ENCODE measurements at regions not wholly inside any gene's neighbourhood (a gene's known extent, or its start where the extent isn't known, plus 50 kb on each side); places are given as distances from the start of the nearest gene placed in this dataset.

DNA sequence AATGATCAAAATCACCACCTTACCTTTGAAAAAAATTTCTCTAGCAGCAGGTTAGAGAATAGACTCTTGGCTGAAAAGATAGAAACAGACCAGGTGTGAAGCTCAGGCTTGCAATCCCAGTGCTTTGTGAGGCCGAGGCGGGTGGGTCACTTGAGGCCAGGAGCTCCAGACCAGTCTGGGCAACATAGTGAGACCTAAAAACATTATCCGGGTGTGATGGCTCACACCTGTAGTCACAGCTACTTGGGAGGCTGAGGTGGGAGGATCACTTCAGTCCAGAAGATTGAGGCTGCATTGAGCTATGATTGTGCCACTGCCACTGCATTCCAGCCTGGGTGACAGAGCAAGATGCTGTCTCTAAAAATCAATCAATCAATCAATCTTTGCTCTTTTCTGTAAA lies 105.3 kb upstream of the TBX3 start (continued):
- no peak for TF ChIP-seq CHD4 (IDR thresholded peaks at IDR 0.05; ENCODE audit: insufficient read depth, insufficient replicate concordance, low read depth, low read length, poor library complexity, severe bottlenecking)
- no peak for TF ChIP-seq RB1 (IDR thresholded peaks at IDR 0.05; ENCODE audit: low read depth)
- no peak for TF ChIP-seq NFIC (IDR thresholded peaks at IDR 0.05)
- TF ChIP-seq PCBP1 (IDR thresholded peaks at IDR 0.05; ENCODE audit: low read depth, low read length, poor library complexity, severe bottlenecking), result no peak

DNA sequence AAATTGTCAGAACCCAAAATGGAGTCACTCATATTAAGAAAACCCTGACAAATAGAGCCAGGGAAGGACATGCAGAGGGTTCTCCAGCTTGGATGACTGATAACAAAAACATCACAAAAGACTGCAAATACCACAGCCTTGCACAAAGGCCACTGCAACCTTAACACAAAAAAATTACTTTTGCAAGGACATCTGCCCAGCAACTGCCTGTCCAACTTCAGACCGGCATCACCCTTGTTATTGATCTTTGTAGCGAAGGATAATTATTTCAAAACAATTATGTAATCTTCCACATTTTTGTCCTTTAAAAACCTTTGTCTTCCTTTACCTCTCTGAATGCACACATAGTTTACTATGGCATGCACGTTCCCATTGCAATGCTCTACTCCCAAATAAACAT lies 100.6 kb upstream of the TBX3 start:
- Histone ChIP-seq H3K9ac (ENCODE audit: insufficient read depth in 1 of 2, low read depth in 2 of 2, low read length in 2 of 2) (no peak overlapping the region), H3K4me3 (no peak overlapping the region), H3K4me1 (replicated peaks in 1 of 2; ENCODE audit: control insufficient read depth in 2 of 2, insufficient read depth in 2 of 2, low read length in 2 of 2) (no peaks in the 10 kb centered on the region), H4K20me1 (replicated peaks; ENCODE audit: control insufficient read depth, insufficient read depth, low read length) (no peaks in the 10 kb centered on the region), H3K79me2 (ENCODE audit: control insufficient read depth, insufficient read depth, low read length) (no peaks in the 10 kb centered on the region), H3K4me2 (ENCODE audit: insufficient read depth, low read length) (no peak overlapping the region), H2AFZ (ENCODE audit: low read depth, low read length) (no peak overlapping the region), H3K9me1 (ENCODE audit: control insufficient read depth, insufficient read depth, low read length) (no peaks in the 10 kb centered on the region), H3K36me3 (ENCODE audit: control insufficient read depth, insufficient read depth, low read length) (no peaks in the 10 kb centered on the region), H3K9me3 (replicated peaks; ENCODE audit: control insufficient read depth, insufficient read depth, low read depth, low read length) (no peaks in the 10 kb centered on the region), H3K27me3 (ENCODE audit: control insufficient read depth in 2 of 2, insufficient read depth in 2 of 2, low read length in 2 of 2) (no peaks in the 10 kb centered on the region; a peak in 1 of 5 replicates), H3K27ac (ENCODE audit: extremely low read depth, low read depth, low read length) (no peak overlapping the region)
- ChIA-PET CTCF (ENCODE audit: low intra/inter-chr PET ratio) (no interaction called here), POLR2A (interaction anchor here (0.9 kb wide), 1 partner anchor 9 kb away, joined by 3 read pairs; no protein-coding TSS in a partner anchor)
- no TSS peak for BruUV-seq (replicated peaks)
- ATAC-seq (no peak), DNase-seq (ENCODE audit: extremely low read depth in 1 of 4, low spot score in 3 of 4) (no peak), FAIRE-seq (no peak)
- 0% methylated on average over 3 of the region's 3 CpGs for WGBS (ENCODE audit: insufficient coverage, low coverage, missing lambda C conversion rate)
- intact Hi-C loops (cut with micrococcal nuclease) (no loop called here), in situ Hi-C loops (cut with MboI) (no loop called here)
- TF ChIP-seq, protein P1, sequence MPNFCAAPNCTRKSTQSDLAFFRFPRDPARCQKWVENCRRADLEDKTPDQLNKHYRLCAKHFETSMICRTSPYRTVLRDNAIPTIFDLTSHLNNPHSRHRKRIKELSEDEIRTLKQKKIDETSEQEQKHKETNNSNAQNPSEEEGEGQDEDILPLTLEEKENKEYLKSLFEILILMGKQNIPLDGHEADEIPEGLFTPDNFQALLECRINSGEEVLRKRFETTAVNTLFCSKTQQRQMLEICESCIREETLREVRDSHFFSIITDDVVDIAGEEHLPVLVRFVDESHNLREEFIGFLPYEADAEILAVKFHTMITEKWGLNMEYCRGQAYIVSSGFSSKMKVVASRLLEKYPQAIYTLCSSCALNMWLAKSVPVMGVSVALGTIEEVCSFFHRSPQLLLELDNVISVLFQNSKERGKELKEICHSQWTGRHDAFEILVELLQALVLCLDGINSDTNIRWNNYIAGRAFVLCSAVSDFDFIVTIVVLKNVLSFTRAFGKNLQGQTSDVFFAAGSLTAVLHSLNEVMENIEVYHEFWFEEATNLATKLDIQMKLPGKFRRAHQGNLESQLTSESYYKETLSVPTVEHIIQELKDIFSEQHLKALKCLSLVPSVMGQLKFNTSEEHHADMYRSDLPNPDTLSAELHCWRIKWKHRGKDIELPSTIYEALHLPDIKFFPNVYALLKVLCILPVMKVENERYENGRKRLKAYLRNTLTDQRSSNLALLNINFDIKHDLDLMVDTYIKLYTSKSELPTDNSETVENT (CRISPR knock-in tag; IDR thresholded peaks at IDR 0.05), result no peak
- no peak for TF ChIP-seq SRSF1 (IDR thresholded peaks at IDR 0.05; ENCODE audit: low read depth, low read length)
- TF ChIP-seq TRIM24 (IDR thresholded peaks at IDR 0.05), result no peak
- no peak for TF ChIP-seq PHF21A (IDR thresholded peaks at IDR 0.05; ENCODE audit: borderline replicate concordance, low read depth)
- no peak for TF ChIP-seq NBN (IDR thresholded peaks at IDR 0.05; ENCODE audit: low read depth)
- TF ChIP-seq, protein P2, sequence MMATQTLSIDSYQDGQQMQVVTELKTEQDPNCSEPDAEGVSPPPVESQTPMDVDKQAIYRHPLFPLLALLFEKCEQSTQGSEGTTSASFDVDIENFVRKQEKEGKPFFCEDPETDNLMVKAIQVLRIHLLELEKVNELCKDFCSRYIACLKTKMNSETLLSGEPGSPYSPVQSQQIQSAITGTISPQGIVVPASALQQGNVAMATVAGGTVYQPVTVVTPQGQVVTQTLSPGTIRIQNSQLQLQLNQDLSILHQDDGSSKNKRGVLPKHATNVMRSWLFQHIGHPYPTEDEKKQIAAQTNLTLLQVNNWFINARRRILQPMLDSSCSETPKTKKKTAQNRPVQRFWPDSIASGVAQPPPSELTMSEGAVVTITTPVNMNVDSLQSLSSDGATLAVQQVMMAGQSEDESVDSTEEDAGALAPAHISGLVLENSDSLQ (IDR thresholded peaks at IDR 0.05), result no peak
- TF ChIP-seq, protein P3, sequence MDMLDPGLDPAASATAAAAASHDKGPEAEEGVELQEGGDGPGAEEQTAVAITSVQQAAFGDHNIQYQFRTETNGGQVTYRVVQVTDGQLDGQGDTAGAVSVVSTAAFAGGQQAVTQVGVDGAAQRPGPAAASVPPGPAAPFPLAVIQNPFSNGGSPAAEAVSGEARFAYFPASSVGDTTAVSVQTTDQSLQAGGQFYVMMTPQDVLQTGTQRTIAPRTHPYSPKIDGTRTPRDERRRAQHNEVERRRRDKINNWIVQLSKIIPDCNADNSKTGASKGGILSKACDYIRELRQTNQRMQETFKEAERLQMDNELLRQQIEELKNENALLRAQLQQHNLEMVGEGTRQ (CRISPR knock-in tag; IDR thresholded peaks at IDR 0.05), result no peak
- TF ChIP-seq ZNF707 (CRISPR knock-in tag; conservative IDR thresholded peaks at IDR 0.05), result no peak
- no peak for TF ChIP-seq SLC30A9 (CRISPR knock-in tag; IDR thresholded peaks at IDR 0.05)
- TF ChIP-seq, protein P4, sequence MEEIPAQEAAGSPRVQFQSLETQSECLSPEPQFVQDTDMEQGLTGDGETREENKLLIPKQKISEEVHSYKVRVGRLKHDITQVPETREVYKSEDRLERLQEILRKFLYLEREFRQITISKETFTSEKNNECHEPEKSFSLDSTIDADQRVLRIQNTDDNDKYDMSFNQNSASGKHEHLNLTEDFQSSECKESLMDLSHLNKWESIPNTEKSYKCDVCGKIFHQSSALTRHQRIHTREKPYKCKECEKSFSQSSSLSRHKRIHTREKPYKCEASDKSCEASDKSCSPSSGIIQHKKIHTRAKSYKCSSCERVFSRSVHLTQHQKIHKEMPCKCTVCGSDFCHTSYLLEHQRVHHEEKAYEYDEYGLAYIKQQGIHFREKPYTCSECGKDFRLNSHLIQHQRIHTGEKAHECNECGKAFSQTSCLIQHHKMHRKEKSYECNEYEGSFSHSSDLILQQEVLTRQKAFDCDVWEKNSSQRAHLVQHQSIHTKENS (CRISPR knock-in tag; IDR thresholded peaks at IDR 0.05), result no peak
- TF ChIP-seq NFE2L1 (tag; IDR thresholded peaks at IDR 0.05; ENCODE audit: borderline replicate concordance, low read depth), result no peak
- no peak for TF ChIP-seq HNRNPK (IDR thresholded peaks at IDR 0.05; ENCODE audit: low read depth, low read length, poor library complexity, severe bottlenecking)

All from K562 (cell line).